Esophagus muscularis mucosa (tissue), 4 donors: ENCODE measurements at regions not wholly inside any gene's neighbourhood (a gene's known extent, or its start where the extent isn't known, plus 50 kb on each side); places are given as distances from the start of the nearest gene placed in this dataset.
A peak's percentile ranks its signal among the peaks of the same experiment; 100 is the strongest.

Experiments used
- DNase-seq: peaks from one replicate; pipeline ENCODE4 v3.0.0-alpha.2; 2017; ENCODE audit errors: extremely low spot score
- H3K27ac ChIP-seq, 4 donors: fragments of 200-600 bp; sonication (generic); replicated peaks in 1 of 4; 1 replicate in 3 of 4; 2 replicates in 1 of 4; pipeline ENCODE4 v1.5.1; 2016 to 2019; ENCODE audit warnings: mild to moderate bottlenecking in 1 of 4
- H3K27me3 ChIP-seq, 4 donors: fragments of 200-600 bp; sonication (generic); one replicate each; pipeline versions ENCODE4 v1.5.1 to v1.6.0; 2016 to 2019
- H3K36me3 ChIP-seq, 4 donors: fragments of 200-600 bp; sonication (generic); one replicate each; pipeline ENCODE4 v1.5.1; 2016 to 2019
- H3K4me1 ChIP-seq, 4 donors: fragments of 200-600 bp; sonication (generic); one replicate each; pipeline ENCODE4 v1.5.1; 2016 to 2019
- H3K4me3 ChIP-seq, 4 donors: fragments of 200-600 bp; sonication (generic); 1 replicate in 2 of 4; 2 replicates in 2 of 4; pipeline ENCODE4 v1.5.1; 2016 to 2019; ENCODE audit warnings: mild to moderate bottlenecking in 4 of 4, moderate library complexity in 1 of 4
- H3K9me3 ChIP-seq, 4 donors: fragments of 200-600 bp; sonication (generic); 1 replicate in 3 of 4; 2 replicates in 1 of 4; pipeline ENCODE4 v1.5.1; 2016 to 2019
- CTCF ChIP-seq, 3 experiments: fragments of 200-600 bp in 2 of 3; fragments of 450-650 bp in 1 of 3; sonication (generic) in 2 of 3; IDR thresholded peaks; one replicate each; pipeline ENCODE4 v1.5.1; 2017 to 2019; ENCODE audit warnings: antibody characterized with exemption in 3 of 3, mild to moderate bottlenecking in 2 of 3, moderate library complexity in 1 of 3
- EP300 ChIP-seq: sonication (generic); formaldehyde crosslinking; IDR thresholded peaks from one replicate; pipeline ENCODE4 v1.6.1; 2017; ENCODE audit warnings: antibody characterized with exemption
- POLR2A ChIP-seq: fragments of 450-650 bp; IDR thresholded peaks from one replicate; pipeline ENCODE4 v1.6.1; 2017; ENCODE audit warnings: antibody characterized with exemption, moderate library complexity, mild to moderate bottlenecking, low read depth
- POLR2AphosphoS5 ChIP-seq, 2 donors: sonication (generic); formaldehyde crosslinking; IDR thresholded peaks; one replicate each; pipeline ENCODE4 v1.6.1; 2017; ENCODE audit warnings: antibody characterized with exemption in 2 of 2
- WGBS: methylation state at CpG from one replicate; pipeline ENCODE4 v1.1.5; 2018; 5-methylcytosine and 5-hydroxymethylcytosine counted together
- intact Hi-C: fragments of 100-400 bp; cut with DNase I; formaldehyde crosslinking; loops from one replicate; pipeline ENCODE4 v1.15.1; 2023

- 96% methylated on average over 4 of the region's 4 CpGs for WGBS
- TF ChIP-seq POLR2A, result no peak
- TF ChIP-seq EP300, result no peak
- no peak for TF ChIP-seq CTCF (IDR thresholded peaks at IDR 0.05)
- TF ChIP-seq POLR2AphosphoS5 (IDR thresholded peaks at IDR 0.05), result no peak
- Histone ChIP-seq H3K27me3 (no peaks in the 10 kb centered on the region), H3K9me3 (peaks cover 0 to 7% (median 0%) of the 10 kb centered on the region in 4 donors), H3K36me3 (no peaks in the 10 kb centered on the region), H3K27ac (no peak overlapping the region), H3K4me1 (peaks cover 0 to 3% (median 0%) of the 10 kb centered on the region in 4 donors), H3K4me3 (no peak overlapping the region)
- intact Hi-C loops, result no loop called here
- DNase-seq, result peak; percentile 47
These were observed 50.3 kb upstream of the SORBS2 start for GRCh38 chr4:185862340-185862739.

- no peak overlapping the region for H3K27ac ChIP-seq
- no peaks in the 10 kb centered on the region for H3K27me3 ChIP-seq
- no peaks in the 10 kb centered on the region for H3K9me3 ChIP-seq
- DNase-seq, result no peak
- WGBS, result 74% methylated on average over 1 of the region's 1 CpG
- H3K4me3 ChIP-seq, result no peak overlapping the region
- peaks cover 0 to 6% (median 2%) of the 10 kb centered on the region in 4 donors for H3K4me1 ChIP-seq
- intact Hi-C loops, result no loop called here
- H3K36me3 ChIP-seq, result no peaks in the 10 kb centered on the region
- TF ChIP-seq CTCF (IDR thresholded peaks at IDR 0.05) (no peak), POLR2A (no peak), POLR2AphosphoS5 (IDR thresholded peaks at IDR 0.05) (no peak), EP300 (no peak)
These were observed 52.0 kb upstream of the SORBS2 start for GRCh38 chr4:185863946-185864345.

- no peaks in the 10 kb centered on the region for H3K27me3 ChIP-seq
- no peak overlapping the region for H3K4me3 ChIP-seq
- H3K9me3 ChIP-seq, result no peaks in the 10 kb centered on the region
- DNase-seq, result peak; percentile 47
- TF ChIP-seq POLR2A, result no peak
- TF ChIP-seq CTCF (IDR thresholded peaks at IDR 0.05), result no peak
- TF ChIP-seq EP300, result no peak
- no peak for TF ChIP-seq POLR2AphosphoS5 (IDR thresholded peaks at IDR 0.05)
- H3K36me3 ChIP-seq, result no peaks in the 10 kb centered on the region
- WGBS, result 86% methylated on average over 4 of the region's 4 CpGs
- intact Hi-C loops, result no loop called here
- no peak overlapping the region for H3K27ac ChIP-seq
- peaks cover 0 to 11% (median 5%) of the 10 kb centered on the region in 4 donors for H3K4me1 ChIP-seq
These were observed 53.9 kb upstream of the SORBS2 start for GRCh38 chr4:185865901-185866328.

- H3K27ac ChIP-seq, result peak overlapping the region in 1 of 4 donors; percentile 3
- WGBS, result 79% methylated on average over 3 of the region's 3 CpGs
These were observed 55.8 kb upstream of the SORBS2 start for GRCh38 chr4:185867770-185868169.

More at GRCh38 chr4:185867770-185868169, 55.8 kb upstream of the SORBS2 start:
- no peak for DNase-seq
- Histone ChIP-seq H3K36me3 (no peaks in the 10 kb centered on the region), H3K9me3 (no peaks in the 10 kb centered on the region), H3K27me3 (no peaks in the 10 kb centered on the region), H3K4me3 (no peak overlapping the region), H3K4me1 (peaks cover 0 to 13% (median 5%) of the 10 kb centered on the region in 4 donors)
- no peak for TF ChIP-seq POLR2AphosphoS5 (IDR thresholded peaks at IDR 0.05)
- TF ChIP-seq CTCF (IDR thresholded peaks at IDR 0.05), result no peak
- no peak for TF ChIP-seq EP300
- TF ChIP-seq POLR2A, result no peak
- intact Hi-C loops, result no loop called here
